ENCODE measurements at regions not wholly inside any gene's neighbourhood (a gene's known extent, or its start where the extent isn't known, plus 50 kb on each side); places are given as distances from the start of the nearest gene placed in this dataset.
"Not testable (repeated sequence)": the region's sequence is repeated elsewhere in the genome, so short reads cannot be mapped to it uniquely, and the experiment has no call there.

- no peak for DNase-seq (ENCODE audit: low read depth)
These were observed 248.7 kb upstream of the CXADR start for GRCh38 chr21:17264182-17264581.

GRCh38 chr21:17269760-17270159 lies 243.1 kb upstream of the CXADR start:
- DNase-seq (ENCODE audit: low read depth) = no peak

- peak; percentile 6 for DNase-seq (ENCODE audit: low read depth)
These were observed 242.6 kb upstream of the CXADR start for GRCh38 chr21:17270229-17270628.

- no peak for DNase-seq (ENCODE audit: low read depth)
These were observed 233.2 kb upstream of the CXADR start for GRCh38 chr21:17279663-17280062.

GRCh38 chr21:17293016-17293562 lies 219.8 kb upstream of the CXADR start:
- not testable (repeated sequence) for DNase-seq (ENCODE audit: low read depth)

GRCh38 chr21:17295997-17296396 lies 216.8 kb upstream of the CXADR start:
- no peak for DNase-seq (ENCODE audit: low read depth)

GRCh38 chr21:17299576-17299975 lies 213.3 kb upstream of the CXADR start:
- not testable (repeated sequence) for DNase-seq (ENCODE audit: low read depth)

- DNase-seq (ENCODE audit: low read depth) = not testable (repeated sequence)
These were observed 185.1 kb upstream of the CXADR start for GRCh38 chr21:17327715-17328114.

- no peak for DNase-seq (ENCODE audit: low read depth)
These were observed 178.4 kb upstream of the CXADR start for GRCh38 chr21:17334484-17334883.

- no peak for DNase-seq (ENCODE audit: low read depth)
These were observed 172.8 kb upstream of the CXADR start for GRCh38 chr21:17340081-17340480.

- DNase-seq (ENCODE audit: low read depth) = peak; percentile 17
These were observed 169.8 kb upstream of the CXADR start for GRCh38 chr21:17343055-17343454.

GRCh38 chr21:17348357-17348756 lies 164.5 kb upstream of the CXADR start:
- no peak for DNase-seq (ENCODE audit: low read depth)

- DNase-seq (ENCODE audit: low read depth) = no peak
These were observed 164.0 kb upstream of the CXADR start for GRCh38 chr21:17348849-17349248.

GRCh38 chr21:17351766-17352165 lies 161.1 kb upstream of the CXADR start:
- no peak for DNase-seq (ENCODE audit: low read depth)

- DNase-seq (ENCODE audit: low read depth) = no peak
These were observed 159.7 kb upstream of the CXADR start for GRCh38 chr21:17352996-17353655.

- no peak for DNase-seq (ENCODE audit: low read depth)
These were observed 153.1 kb upstream of the CXADR start for GRCh38 chr21:17359781-17360180.

- DNase-seq (ENCODE audit: low read depth) = no peak
These were observed 144.0 kb upstream of the CXADR start for GRCh38 chr21:17368748-17369363.

- no peak for DNase-seq (ENCODE audit: low read depth)
These were observed 142.6 kb upstream of the CXADR start for GRCh38 chr21:17370263-17370662.

- DNase-seq (ENCODE audit: low read depth) = no peak
These were observed 141.9 kb upstream of the CXADR start for GRCh38 chr21:17370916-17371315.

GRCh38 chr21:17371450-17371849 lies 141.4 kb upstream of the CXADR start:
- DNase-seq (ENCODE audit: low read depth) = peak; percentile 64

- no peak for DNase-seq (ENCODE audit: low read depth)
These were observed 140.6 kb upstream of the CXADR start for GRCh38 chr21:17372200-17372599.

- no peak for DNase-seq (ENCODE audit: low read depth)
These were observed 126.3 kb upstream of the CXADR start for GRCh38 chr21:17386498-17386897.

GRCh38 chr21:17387030-17387617 lies 125.7 kb upstream of the CXADR start:
- DNase-seq (ENCODE audit: low read depth) = peak; percentile 65
